ENCODE measurements at regions not wholly inside any gene's neighbourhood (a gene's known extent, or its start where the extent isn't known, plus 50 kb on each side); places are given as distances from the start of the nearest gene placed in this dataset.
"Not testable (repeated sequence)": the region's sequence is repeated elsewhere in the genome, so short reads cannot be mapped to it uniquely, and the experiment has no call there.

DNA sequence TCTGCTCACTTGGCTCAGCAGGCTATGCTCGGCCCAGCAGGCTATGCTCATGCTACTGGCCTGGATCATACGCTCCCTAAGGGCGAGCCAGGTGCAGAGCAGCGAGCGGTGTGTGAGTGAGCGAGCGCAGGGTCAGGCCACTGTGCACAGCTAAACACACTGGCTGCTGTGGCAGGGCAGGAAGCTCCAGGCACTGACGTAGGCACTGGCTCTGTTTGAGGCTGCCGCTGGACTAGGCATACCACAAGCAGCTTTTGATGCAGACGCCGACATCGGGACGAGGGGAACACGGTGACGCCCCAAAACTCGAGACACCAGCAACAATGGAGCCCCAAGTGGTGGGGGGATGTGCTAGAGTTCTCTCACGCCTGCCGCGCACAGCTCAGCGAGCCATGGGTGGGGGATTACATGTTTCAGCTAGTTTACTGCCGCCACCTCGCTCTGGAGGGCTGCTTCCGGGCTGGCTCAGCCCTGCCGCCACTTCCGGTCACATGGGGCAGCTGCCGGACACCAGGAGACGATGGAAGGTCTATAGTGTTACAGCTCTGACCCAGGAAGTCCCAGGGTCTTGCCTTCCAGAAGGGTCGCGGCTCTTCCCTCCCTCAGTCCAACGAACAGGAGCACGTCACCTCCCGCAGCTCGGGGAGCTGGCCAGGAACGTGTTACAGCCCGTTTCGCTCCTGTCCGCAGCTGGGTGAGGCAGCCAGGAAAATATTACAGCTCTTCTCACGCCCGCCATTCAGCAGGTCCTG is 1176.9 kb upstream of the LRRTM1 start:
- no peak for DNase-seq

DNA sequence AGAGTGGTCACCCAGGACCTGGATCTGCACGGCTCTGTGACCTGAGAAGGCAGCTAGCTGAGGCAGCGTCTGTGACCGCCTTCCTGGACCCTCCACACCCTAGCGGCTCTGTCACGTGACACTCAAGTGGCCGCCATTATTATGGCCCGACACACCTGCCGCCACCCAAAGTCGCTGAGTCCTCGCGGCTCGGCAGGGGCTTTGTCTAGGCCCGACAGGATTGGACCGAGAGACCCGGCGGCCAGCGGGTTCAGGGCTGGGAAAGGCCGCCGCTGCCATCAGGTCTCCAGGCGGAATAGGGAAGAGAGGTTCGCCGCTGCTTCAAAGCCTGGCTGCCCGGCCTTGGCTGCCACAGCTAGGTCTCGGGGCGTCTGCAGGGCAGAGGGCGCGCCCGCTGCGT is 1162.5 kb upstream of the LRRTM1 start:
- DNase-seq, result no peak

DNA sequence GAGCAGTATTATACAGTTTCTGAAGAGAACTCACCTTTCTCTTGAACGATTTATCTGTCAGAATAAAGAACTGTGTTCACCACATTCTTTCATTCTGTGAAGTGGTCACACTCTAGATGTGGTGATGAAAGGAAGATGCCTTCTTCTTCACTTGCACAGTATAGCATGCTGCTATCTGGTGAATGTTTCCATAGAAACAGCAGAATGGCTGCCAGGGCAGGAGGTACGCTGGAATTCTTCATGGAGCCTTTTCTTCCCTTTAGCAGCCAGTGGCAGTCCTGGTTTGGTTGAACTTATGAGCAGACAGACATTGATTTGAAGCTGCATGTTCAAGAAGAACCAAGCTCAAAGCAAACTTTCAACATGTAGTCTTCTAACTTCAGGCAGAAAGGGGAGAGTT is 1157.9 kb upstream of the LRRTM1 start:
- no peak for DNase-seq

GRCh38 chr2:81445176-81445575 is 1140.6 kb upstream of the LRRTM1 start:
- no peak for DNase-seq

DNA sequence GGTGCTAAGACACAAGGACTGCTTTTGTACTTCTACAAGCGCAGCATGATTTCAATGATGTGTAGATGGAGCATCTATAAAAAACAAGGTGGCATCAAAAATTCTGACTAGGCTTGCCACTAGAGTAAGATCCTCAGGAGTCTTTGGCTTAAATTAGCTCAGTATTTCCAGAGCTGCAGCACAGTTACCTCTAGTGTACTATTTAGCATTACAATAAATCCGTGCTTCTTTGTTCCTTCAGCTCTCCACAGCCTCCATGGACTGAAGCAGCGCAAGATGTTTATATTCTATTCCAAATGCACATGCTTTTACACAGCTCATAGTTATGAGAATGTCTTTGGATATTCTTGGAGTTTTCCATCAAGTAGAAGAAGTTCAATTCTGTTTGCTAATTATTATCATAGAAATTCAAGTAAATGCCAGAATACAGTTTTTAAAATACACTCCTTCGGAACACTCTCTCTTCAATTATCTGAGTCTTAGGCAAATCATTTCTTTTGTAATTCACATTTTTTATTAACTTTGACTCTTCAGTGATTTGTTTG is 1133.0 kb upstream of the LRRTM1 start:
- no peak for DNase-seq

GRCh38 chr2:81436256-81436655 is 1131.7 kb upstream of the LRRTM1 start:
- no peak for DNase-seq

- no peak for DNase-seq
These were observed 1108.1 kb upstream of the LRRTM1 start for GRCh38 chr2:81412681-81413080.

GRCh38 chr2:81403508-81403907 is 1099.0 kb upstream of the LRRTM1 start:
- DNase-seq, result no peak

DNA sequence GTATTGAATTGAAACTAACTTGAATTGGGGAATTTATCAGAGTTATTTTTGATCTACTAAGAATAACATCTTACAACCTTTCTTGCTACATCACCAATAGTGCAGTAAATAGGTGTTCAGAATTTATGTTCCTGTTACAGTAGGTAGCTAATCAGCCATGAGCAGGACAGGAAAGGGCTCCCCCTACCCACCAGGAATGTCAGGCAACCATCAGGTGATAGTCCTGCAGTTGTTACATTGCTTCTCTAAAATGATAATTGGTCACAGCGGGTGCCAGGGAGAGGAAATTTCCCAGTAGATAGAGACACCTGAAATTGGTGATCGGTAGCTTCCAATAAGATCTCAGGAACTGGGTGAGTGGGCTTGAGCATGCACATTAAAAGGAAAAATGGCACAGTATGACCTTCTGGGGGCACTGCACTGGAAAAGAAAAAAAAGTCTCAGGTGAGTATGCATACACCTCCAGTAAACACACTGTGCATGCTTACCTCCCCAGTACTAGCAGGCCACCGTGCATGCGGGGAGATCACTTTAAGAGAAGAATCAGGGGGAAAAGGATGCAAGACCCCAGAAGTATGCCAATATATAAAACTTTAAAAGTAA is 1092.0 kb upstream of the LRRTM1 start:
- no peak for DNase-seq

DNA sequence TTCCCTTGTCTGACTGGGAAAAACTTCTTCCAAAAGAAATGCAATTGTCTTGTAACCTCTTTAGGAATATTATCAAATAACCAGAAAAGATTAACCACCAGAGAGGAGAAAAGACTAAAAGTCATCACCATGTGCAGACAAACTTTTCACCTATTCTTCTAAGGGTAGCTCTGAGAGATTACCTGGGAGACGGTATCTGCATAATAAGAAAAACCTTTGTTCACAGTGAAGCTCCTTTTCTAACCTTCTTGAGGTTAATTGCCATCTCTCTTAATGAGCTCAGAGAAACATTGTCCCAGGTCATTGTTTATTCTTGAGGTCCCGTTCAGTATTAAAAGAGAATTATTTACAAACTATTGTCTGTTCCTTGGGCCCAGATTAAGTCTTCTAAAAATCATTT is 1091.2 kb upstream of the LRRTM1 start:
- DNase-seq, result no peak

GRCh38 chr2:81389203-81389602 is 1084.7 kb upstream of the LRRTM1 start:
- DNase-seq, result no peak

- no peak for DNase-seq
These were observed 1059.2 kb upstream of the LRRTM1 start for GRCh38 chr2:81363800-81364199.

DNA sequence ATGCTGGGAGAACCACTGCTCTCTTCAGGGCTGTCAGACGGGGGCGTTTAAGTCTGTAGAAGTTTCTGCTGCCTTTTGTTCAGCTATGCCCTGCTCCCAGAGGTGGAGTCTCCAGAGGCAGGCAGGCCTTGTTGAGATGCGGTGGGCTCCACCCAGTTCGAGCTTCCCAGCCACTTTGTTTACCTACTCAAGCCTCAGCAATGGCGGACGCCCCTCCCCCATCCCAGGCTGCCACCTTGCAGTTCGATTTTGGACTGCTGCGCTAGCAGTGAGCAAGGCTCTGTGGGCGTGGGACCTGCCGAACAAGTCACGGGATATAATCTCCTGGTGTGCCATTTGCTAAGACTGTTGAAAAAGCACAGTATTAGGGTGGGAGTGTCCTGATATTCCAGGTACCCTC is 1057.9 kb upstream of the LRRTM1 start:
- not testable (repeated sequence) for DNase-seq

- DNase-seq, result no peak
These were observed 1050.9 kb upstream of the LRRTM1 start for GRCh38 chr2:81355436-81355835.

GRCh38 chr2:81334046-81334445 is 1029.5 kb upstream of the LRRTM1 start:
- DNase-seq, result no peak

DNA sequence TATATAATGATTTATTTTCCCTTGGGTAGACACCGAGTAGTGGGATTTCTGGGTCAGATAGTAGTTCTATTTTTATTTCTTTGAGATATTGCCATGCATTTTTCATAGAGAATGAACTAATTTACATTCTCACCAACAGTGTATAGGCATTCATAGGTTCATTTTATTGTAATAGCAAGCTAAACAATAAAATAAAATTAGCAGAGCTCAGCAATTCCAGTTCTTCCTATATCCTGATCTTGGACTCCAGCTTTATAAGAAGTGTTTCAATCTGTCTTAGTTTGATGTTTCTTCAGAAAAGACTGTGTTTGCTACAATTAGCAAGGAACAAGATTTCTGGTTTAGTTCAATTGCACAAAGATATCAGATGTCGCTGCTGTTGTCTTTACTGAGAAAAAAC is 1024.4 kb upstream of the LRRTM1 start:
- DNase-seq, result no peak

DNA sequence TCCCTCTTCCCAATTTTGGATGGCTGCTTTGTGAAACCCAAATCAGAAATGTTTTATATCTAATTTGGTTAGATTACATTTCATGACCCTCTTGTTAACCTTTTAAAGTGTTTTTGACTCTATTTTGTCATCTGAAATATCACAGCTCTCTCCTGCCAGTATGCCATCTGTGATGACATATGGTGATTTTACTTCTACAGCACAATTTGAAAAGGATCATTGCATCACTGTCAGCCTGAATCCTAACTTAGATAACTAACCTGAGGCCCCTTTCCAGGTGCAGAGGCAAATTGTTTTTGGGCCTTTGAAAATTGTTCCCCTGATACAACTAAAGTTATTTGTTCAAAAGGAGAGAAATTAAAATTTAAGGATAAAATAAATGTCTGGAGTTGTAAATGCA is 1023.4 kb upstream of the LRRTM1 start:
- DNase-seq, result no peak

GRCh38 chr2:81324046-81324445 is 1019.5 kb upstream of the LRRTM1 start:
- no peak for DNase-seq

DNA sequence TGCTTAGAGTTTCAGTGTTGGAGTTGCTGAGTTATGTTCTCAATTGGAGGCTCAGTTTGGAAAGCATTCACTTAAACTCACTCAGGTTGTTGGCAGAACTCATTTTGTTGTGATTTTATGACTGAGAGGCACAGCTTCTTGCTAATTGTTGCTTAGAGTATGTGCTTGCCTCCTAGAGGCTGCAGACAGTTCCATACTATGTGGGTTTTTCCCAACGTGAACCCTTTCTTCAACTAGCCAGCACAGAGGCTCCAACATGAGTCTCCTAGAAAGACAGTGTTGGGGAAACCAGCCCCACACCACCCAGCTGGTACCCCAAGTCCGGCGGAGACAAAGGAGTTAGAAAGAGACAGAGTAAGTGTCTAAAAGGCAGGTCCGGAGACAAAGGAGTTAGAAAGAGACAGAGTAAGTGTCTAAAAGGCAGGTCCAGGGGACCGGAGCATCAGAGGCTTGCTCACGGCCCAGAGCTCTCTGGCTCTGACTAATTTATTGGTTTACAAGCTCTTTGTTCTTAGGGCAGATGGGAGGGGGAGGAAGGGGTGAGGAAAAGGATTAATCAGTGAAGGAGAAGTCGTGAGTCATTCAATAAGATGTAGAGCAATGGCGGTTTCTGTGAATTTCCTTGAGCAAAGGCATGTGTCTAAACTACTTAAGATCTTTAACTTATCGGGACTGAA is 999.7 kb upstream of the LRRTM1 start:
- no peak for DNase-seq

DNA sequence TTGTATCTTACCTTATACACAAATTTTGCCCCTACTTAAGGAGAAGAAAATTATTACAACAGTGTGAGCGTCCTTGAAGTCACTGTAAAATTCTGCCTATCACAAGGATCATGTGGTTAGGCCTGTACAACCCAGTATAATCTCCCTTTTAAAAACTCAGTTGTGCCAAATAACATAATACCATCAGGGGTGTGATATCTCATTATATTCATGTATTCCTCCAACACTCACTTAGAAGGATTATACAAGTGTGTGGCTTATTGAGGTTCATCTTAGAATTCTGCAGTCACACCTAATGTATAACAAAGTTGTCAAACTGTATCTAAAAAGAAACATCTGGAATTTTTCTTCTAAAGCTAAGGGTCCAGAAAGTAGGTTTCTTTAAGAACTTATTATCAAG is 998.8 kb upstream of the LRRTM1 start:
- no peak for DNase-seq

DNA sequence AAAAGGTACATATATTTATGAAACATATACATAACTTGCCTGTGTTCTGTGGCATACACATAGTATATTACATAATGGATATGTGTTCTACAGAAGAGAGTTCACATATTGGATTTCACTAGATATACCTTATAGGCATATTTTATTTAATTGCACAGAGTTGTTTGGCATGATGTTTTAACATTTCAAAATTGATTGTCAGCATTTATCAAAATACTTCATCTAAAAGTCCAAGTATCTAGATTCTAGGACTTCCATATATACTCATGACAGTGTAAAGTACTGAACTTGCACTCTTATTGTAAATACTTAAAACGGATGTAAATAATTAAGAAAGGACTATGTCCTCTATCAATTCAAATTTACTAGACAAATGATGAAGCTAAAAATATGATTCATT is 995.3 kb upstream of the LRRTM1 start:
- DNase-seq, result no peak

GRCh38 chr2:81290846-81291245 is 986.3 kb upstream of the LRRTM1 start:
- DNase-seq, result no peak

DNA sequence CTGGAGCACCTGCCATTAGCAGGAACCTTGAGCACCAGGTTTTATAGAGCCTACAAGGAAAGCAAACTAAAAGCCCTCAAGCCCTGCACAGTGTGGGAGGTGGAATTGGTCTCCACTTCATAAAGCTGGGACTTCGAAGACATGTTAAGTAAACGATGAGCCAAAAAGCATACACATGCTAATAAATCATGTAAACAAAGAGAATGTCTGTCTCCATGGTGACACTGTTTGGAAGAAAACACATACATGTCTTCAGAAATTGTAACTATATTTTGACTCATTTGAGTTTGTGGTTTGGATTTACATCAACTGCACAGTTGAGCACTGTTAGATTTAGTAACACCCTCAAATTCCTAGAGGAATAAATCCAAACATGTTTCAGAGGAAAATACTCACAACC is 978.5 kb upstream of the LRRTM1 start:
- no peak for DNase-seq

Measured in right kidney (tissue), 1 donor.